ENCODE measurements at regions not wholly inside any gene's neighbourhood (a gene's known extent, or its start where the extent isn't known, plus 50 kb on each side); places are given as distances from the start of the nearest gene placed in this dataset.

DNA sequence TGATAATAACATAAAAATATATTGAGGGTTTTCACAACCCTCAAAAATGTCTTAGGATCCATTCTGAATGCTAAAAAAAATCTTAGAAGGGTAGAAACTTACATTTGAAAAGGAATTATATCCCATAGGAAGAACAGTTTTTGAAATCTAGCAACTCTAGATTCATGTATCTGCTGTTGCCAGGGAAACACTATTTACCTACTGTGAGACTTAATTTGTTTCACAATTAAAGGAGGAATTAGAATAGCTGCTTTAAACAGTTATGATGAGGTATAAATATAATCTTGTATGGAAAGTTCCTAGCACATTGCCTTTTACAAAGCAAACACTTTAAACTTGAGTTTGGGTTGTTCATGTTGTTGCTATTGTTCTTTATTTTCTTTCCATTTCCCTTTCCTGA lies 988.2 kb downstream of the SUCLG1 start:
- Histone ChIP-seq H3K79me2 (ENCODE audit: low read length) (no peaks in the 10 kb centered on the region), H3K36me3 (replicated peaks; ENCODE audit: insufficient read depth, low read length) (no peaks in the 10 kb centered on the region), H3K9ac (ENCODE audit: low read length) (no peak overlapping the region)

DNA sequence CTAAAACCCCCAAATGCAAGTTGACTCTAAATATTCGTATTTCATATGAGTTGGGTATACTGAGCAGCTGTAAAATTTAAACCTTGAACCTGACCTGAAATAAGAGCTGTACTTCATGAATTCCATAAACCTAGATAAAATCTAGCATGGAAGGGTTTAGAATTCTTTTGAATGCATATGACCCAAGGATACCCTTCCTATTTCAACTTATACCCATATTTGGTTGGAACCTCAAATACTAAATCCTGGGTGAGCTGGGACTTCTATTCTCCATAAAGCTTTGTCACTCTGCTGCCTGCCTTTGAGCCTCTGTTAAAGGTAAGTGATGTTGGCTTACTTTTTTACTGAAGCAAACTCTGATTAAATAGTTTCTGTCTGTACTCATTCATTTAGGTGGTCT lies 994.6 kb downstream of the SUCLG1 start:
- DNase-seq: no peak
- no peaks in the 10 kb centered on the region for H3K36me3 ChIP-seq (replicated peaks; ENCODE audit: insufficient read depth, low read length)
- H3K79me2 ChIP-seq (ENCODE audit: low read length): no peaks in the 10 kb centered on the region
- no peak overlapping the region for H3K9ac ChIP-seq (ENCODE audit: low read length)
- H3K4me3 ChIP-seq (ENCODE audit: low read length): no peak overlapping the region
- H3K27ac ChIP-seq (ENCODE audit: low read length): no peak overlapping the region
- no peaks in the 10 kb centered on the region for H3K9me3 ChIP-seq (replicated peaks; ENCODE audit: insufficient read depth, low read length)
- no peaks in the 10 kb centered on the region for H3K9me2 ChIP-seq (replicated peaks; ENCODE audit: insufficient read depth, low read length)
- no peaks in the 10 kb centered on the region for H3K27me3 ChIP-seq (replicated peaks; ENCODE audit: insufficient read depth, low read length)
- no peak overlapping the region for H3K4me2 ChIP-seq (ENCODE audit: low read depth, low read length)
- H2AFZ ChIP-seq (ENCODE audit: low read length): no peak overlapping the region
- H3K4me1 ChIP-seq (ENCODE audit: low read length): no peaks in the 10 kb centered on the region
- no peaks in the 10 kb centered on the region for H4K20me1 ChIP-seq (ENCODE audit: insufficient read depth, low read length)
- H3F3A ChIP-seq (ENCODE audit: insufficient read depth, low read length): no peaks in the 10 kb centered on the region
- TF ChIP-seq EZH2phosphoT487 (IDR thresholded peaks at IDR 0.05; ENCODE audit: low read length) (no peak), EZH2 (optimal IDR thresholded peaks at IDR 0.05; ENCODE audit: low read depth, low read length) (no peak)
- TF ChIP-seq, protein P1, sequence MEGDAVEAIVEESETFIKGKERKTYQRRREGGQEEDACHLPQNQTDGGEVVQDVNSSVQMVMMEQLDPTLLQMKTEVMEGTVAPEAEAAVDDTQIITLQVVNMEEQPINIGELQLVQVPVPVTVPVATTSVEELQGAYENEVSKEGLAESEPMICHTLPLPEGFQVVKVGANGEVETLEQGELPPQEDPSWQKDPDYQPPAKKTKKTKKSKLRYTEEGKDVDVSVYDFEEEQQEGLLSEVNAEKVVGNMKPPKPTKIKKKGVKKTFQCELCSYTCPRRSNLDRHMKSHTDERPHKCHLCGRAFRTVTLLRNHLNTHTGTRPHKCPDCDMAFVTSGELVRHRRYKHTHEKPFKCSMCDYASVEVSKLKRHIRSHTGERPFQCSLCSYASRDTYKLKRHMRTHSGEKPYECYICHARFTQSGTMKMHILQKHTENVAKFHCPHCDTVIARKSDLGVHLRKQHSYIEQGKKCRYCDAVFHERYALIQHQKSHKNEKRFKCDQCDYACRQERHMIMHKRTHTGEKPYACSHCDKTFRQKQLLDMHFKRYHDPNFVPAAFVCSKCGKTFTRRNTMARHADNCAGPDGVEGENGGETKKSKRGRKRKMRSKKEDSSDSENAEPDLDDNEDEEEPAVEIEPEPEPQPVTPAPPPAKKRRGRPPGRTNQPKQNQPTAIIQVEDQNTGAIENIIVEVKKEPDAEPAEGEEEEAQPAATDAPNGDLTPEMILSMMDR (IDR thresholded peaks at IDR 0.05; ENCODE audit: low read length): no peak

More for the DNA sequence above, 988.2 kb downstream of the SUCLG1 start:
- Histone ChIP-seq H3K4me1 (ENCODE audit: low read length) (no peaks in the 10 kb centered on the region), H3K9me3 (replicated peaks; ENCODE audit: insufficient read depth, low read length) (no peaks in the 10 kb centered on the region), H2AFZ (ENCODE audit: low read length) (no peak overlapping the region), H3F3A (ENCODE audit: insufficient read depth, low read length) (no peaks in the 10 kb centered on the region), H3K4me3 (ENCODE audit: low read length) (no peak overlapping the region), H3K27me3 (replicated peaks; ENCODE audit: insufficient read depth, low read length) (no peaks in the 10 kb centered on the region), H3K4me2 (ENCODE audit: low read depth, low read length) (no peak overlapping the region), H3K27ac (ENCODE audit: low read length) (no peak overlapping the region), H4K20me1 (ENCODE audit: insufficient read depth, low read length) (no peaks in the 10 kb centered on the region), H3K9me2 (replicated peaks; ENCODE audit: insufficient read depth, low read length) (no peaks in the 10 kb centered on the region)
- no peak for DNase-seq
- TF ChIP-seq EZH2 (optimal IDR thresholded peaks at IDR 0.05; ENCODE audit: low read depth, low read length): no peak
- TF ChIP-seq, protein P1 (IDR thresholded peaks at IDR 0.05; ENCODE audit: low read length): no peak
- TF ChIP-seq EZH2phosphoT487 (IDR thresholded peaks at IDR 0.05; ENCODE audit: low read length): no peak

DNA sequence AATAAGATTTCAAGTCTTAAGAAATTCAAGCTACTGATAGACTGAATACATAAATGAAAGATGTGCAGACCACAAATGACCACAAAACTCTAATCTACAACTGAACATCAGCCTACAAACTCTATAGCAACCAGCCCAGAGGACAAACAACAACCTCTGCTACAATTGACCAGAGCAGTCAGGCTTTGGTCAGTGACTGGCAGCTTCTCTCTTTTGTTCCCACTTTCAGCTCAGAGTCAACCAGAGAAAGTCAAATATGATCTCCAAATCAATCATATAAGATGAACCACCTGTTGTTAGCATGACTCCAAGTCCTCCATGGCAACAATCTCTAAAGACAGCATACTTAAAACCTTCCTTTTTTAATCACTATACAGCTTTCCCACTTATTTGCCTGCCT lies 996.2 kb downstream of the SUCLG1 start:
- H3K9me2 ChIP-seq (replicated peaks; ENCODE audit: insufficient read depth, low read length): no peaks in the 10 kb centered on the region
- H3K27me3 ChIP-seq (replicated peaks; ENCODE audit: insufficient read depth, low read length): no peaks in the 10 kb centered on the region
- H3K27ac ChIP-seq (ENCODE audit: low read length): no peak overlapping the region
- H3K9me3 ChIP-seq (replicated peaks; ENCODE audit: insufficient read depth, low read length): no peaks in the 10 kb centered on the region
- no peak overlapping the region for H3K9ac ChIP-seq (ENCODE audit: low read length)
- H3F3A ChIP-seq (ENCODE audit: insufficient read depth, low read length): no peaks in the 10 kb centered on the region
- no peak overlapping the region for H2AFZ ChIP-seq (ENCODE audit: low read length)
- H3K4me1 ChIP-seq (ENCODE audit: low read length): no peaks in the 10 kb centered on the region
- no peak overlapping the region for H3K4me3 ChIP-seq (ENCODE audit: low read length)
- no peaks in the 10 kb centered on the region for H3K79me2 ChIP-seq (ENCODE audit: low read length)
- H3K36me3 ChIP-seq (replicated peaks; ENCODE audit: insufficient read depth, low read length): no peaks in the 10 kb centered on the region
- DNase-seq: no peak
- TF ChIP-seq, protein P1 (IDR thresholded peaks at IDR 0.05; ENCODE audit: low read length): no peak
- TF ChIP-seq EZH2 (optimal IDR thresholded peaks at IDR 0.05; ENCODE audit: low read depth, low read length) (no peak), EZH2phosphoT487 (IDR thresholded peaks at IDR 0.05; ENCODE audit: low read length) (no peak)
- no peak overlapping the region for H3K4me2 ChIP-seq (ENCODE audit: low read depth, low read length)
- no peaks in the 10 kb centered on the region for H4K20me1 ChIP-seq (ENCODE audit: insufficient read depth, low read length)
